ENCODE measurements at regions not wholly inside any gene's neighbourhood (a gene's known extent, or its start where the extent isn't known, plus 50 kb on each side); places are given as distances from the start of the nearest gene placed in this dataset.

DNA sequence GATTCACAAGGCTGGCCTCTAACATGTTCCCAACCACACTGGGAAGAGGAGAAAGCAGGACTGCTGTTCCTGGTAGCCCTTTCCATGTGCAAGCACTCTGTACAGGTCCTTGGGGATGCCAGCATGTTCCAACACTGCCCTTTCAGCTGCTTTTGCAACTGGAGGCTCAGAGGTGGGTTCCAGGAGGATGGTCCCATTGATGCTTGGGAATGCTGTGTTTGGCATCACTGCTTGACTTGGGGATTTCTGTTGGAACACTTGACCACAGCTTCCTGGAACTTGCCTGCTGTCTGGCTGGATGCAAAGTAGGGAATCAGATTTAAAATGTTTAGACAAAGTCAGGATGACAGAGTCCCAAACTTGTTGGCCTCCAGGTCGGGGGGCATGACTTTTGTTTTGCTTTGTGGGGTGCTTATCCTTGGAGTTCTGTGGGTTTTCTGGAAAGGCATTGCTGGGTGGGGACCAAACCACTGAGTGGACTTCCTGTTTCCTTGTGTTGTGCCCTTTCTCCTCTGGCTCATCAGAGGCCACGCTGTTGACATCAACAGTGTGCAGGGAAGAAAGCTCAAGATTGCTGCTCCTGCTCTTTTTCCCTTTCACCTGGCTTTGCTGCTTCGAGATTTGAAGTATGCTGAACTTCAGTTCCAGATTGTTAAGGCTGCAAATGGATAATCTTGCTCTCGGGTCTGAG lies 148.5 kb upstream of the RPS23 start:
- H3K4me3 ChIP-seq, result no peak overlapping the region
- ATAC-seq (no peak), DNase-seq (no peak)
- WGBS, 2 donors, result 48 to 55% methylated on average over 4 of the region's 4 CpGs
- H3K9me3 ChIP-seq, result no peaks in the 10 kb centered on the region
- no peaks in the 10 kb centered on the region for H3K4me1 ChIP-seq
- no peaks in the 10 kb centered on the region for H3K27me3 ChIP-seq
- intact Hi-C loops (cut with DNase I), result no loop called here
- no peak overlapping the region for H3K27ac ChIP-seq
- no peak for TF ChIP-seq POLR2A (IDR thresholded peaks at IDR 0.05)
- TF ChIP-seq, protein P1, sequence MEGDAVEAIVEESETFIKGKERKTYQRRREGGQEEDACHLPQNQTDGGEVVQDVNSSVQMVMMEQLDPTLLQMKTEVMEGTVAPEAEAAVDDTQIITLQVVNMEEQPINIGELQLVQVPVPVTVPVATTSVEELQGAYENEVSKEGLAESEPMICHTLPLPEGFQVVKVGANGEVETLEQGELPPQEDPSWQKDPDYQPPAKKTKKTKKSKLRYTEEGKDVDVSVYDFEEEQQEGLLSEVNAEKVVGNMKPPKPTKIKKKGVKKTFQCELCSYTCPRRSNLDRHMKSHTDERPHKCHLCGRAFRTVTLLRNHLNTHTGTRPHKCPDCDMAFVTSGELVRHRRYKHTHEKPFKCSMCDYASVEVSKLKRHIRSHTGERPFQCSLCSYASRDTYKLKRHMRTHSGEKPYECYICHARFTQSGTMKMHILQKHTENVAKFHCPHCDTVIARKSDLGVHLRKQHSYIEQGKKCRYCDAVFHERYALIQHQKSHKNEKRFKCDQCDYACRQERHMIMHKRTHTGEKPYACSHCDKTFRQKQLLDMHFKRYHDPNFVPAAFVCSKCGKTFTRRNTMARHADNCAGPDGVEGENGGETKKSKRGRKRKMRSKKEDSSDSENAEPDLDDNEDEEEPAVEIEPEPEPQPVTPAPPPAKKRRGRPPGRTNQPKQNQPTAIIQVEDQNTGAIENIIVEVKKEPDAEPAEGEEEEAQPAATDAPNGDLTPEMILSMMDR (IDR thresholded peaks at IDR 0.05), result no peak
- no peaks in the 10 kb centered on the region for H3K36me3 ChIP-seq (replicated peaks in 1 of 2; ENCODE audit: insufficient read depth in 1 of 2, low read depth in 2 of 2)

DNA sequence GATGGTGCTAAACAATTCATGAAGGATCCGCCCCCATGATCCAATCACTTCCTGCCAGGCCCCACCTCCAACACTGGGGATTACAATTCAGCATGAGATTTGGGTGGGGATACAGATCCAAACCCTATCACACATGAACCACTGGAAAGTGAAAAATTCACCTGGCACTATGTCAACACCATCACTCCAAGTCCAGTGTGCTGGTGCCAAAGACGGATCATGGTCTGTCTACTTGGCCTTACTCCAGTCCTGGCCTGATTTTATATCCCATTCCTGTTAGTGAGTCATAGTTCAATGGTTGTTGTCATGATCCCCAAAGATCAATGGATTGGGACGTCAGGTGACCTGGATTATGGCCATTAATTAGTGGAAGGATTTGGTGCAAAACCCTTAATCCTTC lies 147.4 kb upstream of the RPS23 start:
- H3K4me3 ChIP-seq, result no peak overlapping the region
- no peaks in the 10 kb centered on the region for H3K4me1 ChIP-seq
- no peak overlapping the region for H3K27ac ChIP-seq
- TF ChIP-seq, protein P1 (IDR thresholded peaks at IDR 0.05), result no peak
- no peak for TF ChIP-seq POLR2A (IDR thresholded peaks at IDR 0.05)
- DNase-seq (peak in 1 of 4 donors; percentile 27), ATAC-seq (peak; percentile 15)
- no peaks in the 10 kb centered on the region for H3K9me3 ChIP-seq
- no peaks in the 10 kb centered on the region for H3K36me3 ChIP-seq (replicated peaks in 1 of 2; ENCODE audit: insufficient read depth in 1 of 2, low read depth in 2 of 2)
- intact Hi-C loops (cut with DNase I), result no loop called here
- H3K27me3 ChIP-seq, result no peaks in the 10 kb centered on the region
- 14 to 48% methylated on average over 3 of the region's 3 CpGs for WGBS, 2 donors

DNA sequence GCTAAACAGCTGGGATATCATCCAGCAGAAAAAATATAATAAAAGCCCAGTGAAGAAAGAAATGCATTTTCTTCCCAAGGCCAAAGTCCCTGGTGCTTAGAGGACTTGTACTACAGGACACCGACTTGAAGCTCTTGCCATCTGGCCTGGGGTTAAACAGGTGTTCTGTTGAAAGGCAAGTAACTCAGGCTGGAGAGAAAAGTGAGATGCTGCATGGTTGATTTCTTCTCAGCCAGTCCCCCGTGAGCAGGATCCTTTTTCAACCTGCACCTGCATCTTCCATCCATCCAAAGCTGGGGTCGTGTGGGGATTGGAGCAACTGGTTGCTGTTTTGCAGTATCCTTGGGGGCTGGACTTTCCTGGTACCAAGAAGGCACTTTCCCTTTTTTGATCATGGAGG lies 146.1 kb upstream of the RPS23 start:
- ATAC-seq (no peak), DNase-seq (no peak)
- TF ChIP-seq POLR2A (IDR thresholded peaks at IDR 0.05), result no peak
- TF ChIP-seq, protein P1 (IDR thresholded peaks at IDR 0.05), result no peak
- no peaks in the 10 kb centered on the region for H3K27me3 ChIP-seq
- H3K9me3 ChIP-seq, result no peaks in the 10 kb centered on the region
- no peaks in the 10 kb centered on the region for H3K36me3 ChIP-seq (replicated peaks in 1 of 2; ENCODE audit: insufficient read depth in 1 of 2, low read depth in 2 of 2)
- H3K27ac ChIP-seq, result no peak overlapping the region
- intact Hi-C loops (cut with DNase I), result no loop called here
- 39 to 73% methylated on average over 2 to 3 of the region's 3 CpGs for WGBS, 2 donors
- H3K4me3 ChIP-seq, result no peak overlapping the region
- H3K4me1 ChIP-seq, result no peaks in the 10 kb centered on the region

DNA sequence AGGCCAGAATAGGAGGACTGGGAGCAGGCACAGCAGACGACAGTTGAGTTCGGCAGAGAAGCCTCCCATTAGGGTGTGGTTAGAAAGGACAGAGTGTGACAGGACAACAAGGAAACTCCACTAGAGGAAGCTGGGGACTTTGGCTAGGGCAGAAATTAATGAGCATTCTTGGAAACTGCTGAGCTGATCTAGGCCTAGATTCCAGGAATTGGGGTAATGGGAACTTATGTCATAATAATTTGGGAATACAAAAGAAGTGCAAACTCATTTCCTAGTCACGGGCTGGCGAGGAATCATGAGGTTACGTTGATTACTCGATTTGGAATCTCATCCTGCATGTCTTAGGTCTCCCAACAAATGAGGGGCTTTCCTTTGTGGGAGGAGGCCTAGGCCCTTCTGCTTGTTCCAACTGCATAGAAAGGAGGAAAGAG lies 144.6 kb upstream of the RPS23 start:
- Histone ChIP-seq H3K4me3 (no peak overlapping the region), H3K4me1 (no peaks in the 10 kb centered on the region), H3K27me3 (no peaks in the 10 kb centered on the region), H3K36me3 (replicated peaks in 1 of 2; ENCODE audit: insufficient read depth in 1 of 2, low read depth in 2 of 2) (no peaks in the 10 kb centered on the region), H3K9me3 (no peaks in the 10 kb centered on the region), H3K27ac (no peak overlapping the region)
- DNase-seq (peak in 3 of 4 donors; percentile 9 to 37 (median 12)), ATAC-seq (no peak)
- WGBS, 2 donors, result 60 to 67% methylated on average over 6 of the region's 6 CpGs
- intact Hi-C loops (cut with DNase I), result no loop called here
- TF ChIP-seq, protein P1 (IDR thresholded peaks at IDR 0.05), result no peak
- no peak for TF ChIP-seq POLR2A (IDR thresholded peaks at IDR 0.05)

Measured in body of pancreas (tissue), 4 donors.